GM18498 (cell line): ENCODE measurements at regions not wholly inside any gene's neighbourhood (a gene's known extent, or its start where the extent isn't known, plus 50 kb on each side); places are given as distances from the start of the nearest gene placed in this dataset.

Experiments
- ATAC-seq: cut with Tn5 transposase; IDR thresholded peaks from one replicate; pipeline ENCODE4 v1.9.1; 2021; ENCODE audit warnings: mild to moderate bottlenecking, moderate library complexity; ENCODE audit not compliant: unreplicated experiment

GRCh38 chr20:39146394-39146793, 184.2 kb downstream of the DHX35 start:
- no peak for ATAC-seq

GRCh38 chr20:39145921-39146320, 183.8 kb downstream of the DHX35 start:
- no peak for ATAC-seq

- ATAC-seq = no peak
These were observed 182.6 kb downstream of the DHX35 start for GRCh38 chr20:39144757-39145156.

- no peak for ATAC-seq
These were observed 180.4 kb downstream of the DHX35 start for GRCh38 chr20:39142407-39143096.

GRCh38 chr20:39137299-39137698, 175.2 kb downstream of the DHX35 start:
- ATAC-seq = no peak

GRCh38 chr20:39136798-39137197, 174.7 kb downstream of the DHX35 start:
- no peak for ATAC-seq

- no peak for ATAC-seq
These were observed 173.9 kb downstream of the DHX35 start for GRCh38 chr20:39135885-39136544.

- ATAC-seq = no peak
These were observed 171.1 kb downstream of the DHX35 start for GRCh38 chr20:39133201-39133600.

- no peak for ATAC-seq
These were observed 170.4 kb downstream of the DHX35 start for GRCh38 chr20:39132511-39132910.

GRCh38 chr20:39132093-39132492, 169.9 kb downstream of the DHX35 start:
- ATAC-seq = no peak

- ATAC-seq = no peak
These were observed 168.5 kb downstream of the DHX35 start for GRCh38 chr20:39130627-39131026.

- no peak for ATAC-seq
These were observed 167.4 kb downstream of the DHX35 start for GRCh38 chr20:39129523-39129922.

- no peak for ATAC-seq
These were observed 161.9 kb downstream of the DHX35 start for GRCh38 chr20:39124064-39124463.

- ATAC-seq = no peak
These were observed 161.0 kb downstream of the DHX35 start for GRCh38 chr20:39123185-39123557.

- ATAC-seq = no peak
These were observed 155.3 kb downstream of the DHX35 start for GRCh38 chr20:39117491-39117890.

GRCh38 chr20:39116020-39116419, 153.9 kb downstream of the DHX35 start:
- no peak for ATAC-seq

- no peak for ATAC-seq
These were observed 150.1 kb downstream of the DHX35 start for GRCh38 chr20:39112178-39112743.

- no peak for ATAC-seq
These were observed 149.4 kb downstream of the DHX35 start for GRCh38 chr20:39111359-39112177.

- ATAC-seq = no peak
These were observed 148.6 kb downstream of the DHX35 start for GRCh38 chr20:39110819-39111136.

- ATAC-seq = no peak
These were observed 148.0 kb downstream of the DHX35 start for GRCh38 chr20:39109933-39110818.

GRCh38 chr20:39108746-39109145, 146.6 kb downstream of the DHX35 start:
- no peak for ATAC-seq
